Keratinocyte (primary cell): ENCODE measurements at regions not wholly inside any gene's neighbourhood (a gene's known extent, or its start where the extent isn't known, plus 50 kb on each side); places are given as distances from the start of the nearest gene placed in this dataset.

Experiments
- DNase-seq: peaks from one replicate; pipeline ENCODE4 v3.0.0-alpha.2; 2011; ENCODE audit warnings: low read depth, missing footprints, low spot score
- FAIRE-seq: peaks from 2 replicates; lab custom pipeline; 2011; peaks lifted over from hg19 to GRCh38; lab: Jason Lieb, UNC
- H2AFZ ChIP-seq: 2 replicates; pipeline ENCODE4 v1.6.0; 2012; ENCODE audit warnings: low read length, control low read depth, inconsistent platforms; ENCODE audit not compliant: control insufficient read depth
- H3K27ac ChIP-seq: 2 replicates; pipeline ENCODE4 v1.5.1; 2011; ENCODE audit warnings: low read length; ENCODE audit not compliant: control insufficient read depth, insufficient read depth
- H3K27me3 ChIP-seq: 3 replicates; pipeline ENCODE4 v1.6.0; 2011; ENCODE audit warnings: low read length; ENCODE audit not compliant: control insufficient read depth, insufficient read depth; ENCODE audit errors: extremely low read depth
- H3K36me3 ChIP-seq, 2 experiments: 2 replicates in 1 of 2; 3 replicates in 1 of 2; pipeline ENCODE4 v1.5.1; 2011; ENCODE audit warnings: low read length in 2 of 2, mild to moderate bottlenecking in 1 of 2; ENCODE audit not compliant: control insufficient read depth in 2 of 2, insufficient read depth in 2 of 2; ENCODE audit errors: extremely low read depth in 1 of 2
- H3K4me1 ChIP-seq: 3 replicates; pipeline ENCODE4 v1.5.1; 2011; ENCODE audit warnings: low read length; ENCODE audit not compliant: control insufficient read depth, insufficient read depth; ENCODE audit errors: extremely low read depth
- H3K4me2 ChIP-seq: 3 replicates; pipeline ENCODE4 v1.6.0; 2011; ENCODE audit warnings: low read depth, low read length; ENCODE audit not compliant: control insufficient read depth, insufficient read depth; ENCODE audit errors: extremely low read depth
- H3K4me3 ChIP-seq, 3 experiments: fragments of 200-600 bp in 1 of 3; sonication (generic) in 1 of 3; 2 replicates in 2 of 3; 3 replicates in 1 of 3; pipeline ENCODE4 v1.5.1; 2011 to 2016; ENCODE audit warnings: low read length in 3 of 3, mild to moderate bottlenecking in 3 of 3, control low read depth in 2 of 3, inconsistent platforms in 1 of 3, low read depth in 1 of 3, mixed read lengths in 1 of 3, mixed run types in 1 of 3, moderate library complexity in 1 of 3; ENCODE audit not compliant: control insufficient read depth in 2 of 3, insufficient read depth in 2 of 3; ENCODE audit errors: extremely low read depth in 1 of 3
- H3K79me2 ChIP-seq: 2 replicates; pipeline ENCODE4 v1.6.0; 2012; ENCODE audit warnings: low read length; ENCODE audit not compliant: control insufficient read depth, insufficient read depth
- H3K9ac ChIP-seq: 3 replicates; pipeline ENCODE4 v1.6.0; 2011; ENCODE audit warnings: low read length; ENCODE audit not compliant: control insufficient read depth, insufficient read depth; ENCODE audit errors: extremely low read depth
- H3K9me1 ChIP-seq: 3 replicates; pipeline ENCODE4 v1.6.0; 2011; ENCODE audit warnings: low read length; ENCODE audit not compliant: control insufficient read depth, insufficient read depth; ENCODE audit errors: extremely low read depth
- H3K9me3 ChIP-seq: 2 replicates; pipeline ENCODE4 v1.5.1; 2012; ENCODE audit warnings: low read depth, low read length; ENCODE audit not compliant: control insufficient read depth
- H4K20me1 ChIP-seq: 3 replicates; pipeline ENCODE4 v1.6.0; 2011; ENCODE audit warnings: low read length; ENCODE audit not compliant: control insufficient read depth, insufficient read depth; ENCODE audit errors: extremely low read depth
- EZH2 ChIP-seq: IDR thresholded peaks from one replicate; pipeline ENCODE4 v1.6.1; 2012; ENCODE audit warnings: inconsistent platforms, mild to moderate bottlenecking, low read length, moderate library complexity
- dilution Hi-C: fragments of 300-500 bp; cut with MboI; formaldehyde crosslinking; loops from one replicate; pipeline ENCODE4 v1.7.0; 2020; ENCODE audit warnings: low sequenced_read_pairs; ENCODE audit not compliant: extremely low pct_ligation_motif_present
- TF ChIP-seq, protein P1 (sequence below), 3 experiments: IDR thresholded peaks in 1 of 3; conservative IDR thresholded peaks in 1 of 3; optimal IDR thresholded peaks in 1 of 3; 2 replicates in 2 of 3; 3 replicates in 1 of 3; pipeline versions ENCODE3 to v1.5.1; 2011; ENCODE audit warnings: low read length in 3 of 3, mild to moderate bottlenecking in 3 of 3, moderate library complexity in 2 of 3, control low read depth in 1 of 3, inconsistent platforms in 1 of 3; ENCODE audit not compliant: insufficient read depth in 2 of 3; ENCODE audit errors: extremely low read depth in 1 of 3

DNA sequence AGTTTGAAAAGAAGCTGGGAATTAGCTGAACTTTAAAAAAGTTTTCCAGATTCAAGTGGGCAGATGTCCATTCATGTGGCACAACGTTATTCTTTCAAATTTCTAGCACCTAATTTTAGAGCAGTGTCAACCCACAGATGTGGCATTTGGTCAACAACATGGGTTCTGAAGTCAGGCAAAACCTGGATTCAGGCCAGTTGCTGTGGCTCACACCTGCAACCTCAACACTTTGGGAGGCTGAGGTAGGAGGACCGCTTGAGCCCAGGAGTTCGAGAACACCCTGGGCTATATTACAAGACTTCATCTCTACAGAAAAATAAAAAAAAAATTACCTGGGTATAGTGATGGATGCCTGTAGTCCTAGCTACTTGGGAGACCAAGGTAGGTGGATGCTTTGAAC lies 380.2 kb upstream of the SALL1 start:
- H2AFZ ChIP-seq: no peak overlapping the region
- no peaks in the 10 kb centered on the region for H3K9me1 ChIP-seq
- no peaks in the 10 kb centered on the region for H3K4me1 ChIP-seq
- H3K27me3 ChIP-seq: no peaks in the 10 kb centered on the region
- FAIRE-seq (no peak), DNase-seq (no peak)
- H3K9ac ChIP-seq: no peak overlapping the region
- no peak overlapping the region for H3K4me3 ChIP-seq
- H4K20me1 ChIP-seq: no peaks in the 10 kb centered on the region
- H3K79me2 ChIP-seq: no peaks in the 10 kb centered on the region
- no peak for TF ChIP-seq EZH2
- TF ChIP-seq, protein P1, sequence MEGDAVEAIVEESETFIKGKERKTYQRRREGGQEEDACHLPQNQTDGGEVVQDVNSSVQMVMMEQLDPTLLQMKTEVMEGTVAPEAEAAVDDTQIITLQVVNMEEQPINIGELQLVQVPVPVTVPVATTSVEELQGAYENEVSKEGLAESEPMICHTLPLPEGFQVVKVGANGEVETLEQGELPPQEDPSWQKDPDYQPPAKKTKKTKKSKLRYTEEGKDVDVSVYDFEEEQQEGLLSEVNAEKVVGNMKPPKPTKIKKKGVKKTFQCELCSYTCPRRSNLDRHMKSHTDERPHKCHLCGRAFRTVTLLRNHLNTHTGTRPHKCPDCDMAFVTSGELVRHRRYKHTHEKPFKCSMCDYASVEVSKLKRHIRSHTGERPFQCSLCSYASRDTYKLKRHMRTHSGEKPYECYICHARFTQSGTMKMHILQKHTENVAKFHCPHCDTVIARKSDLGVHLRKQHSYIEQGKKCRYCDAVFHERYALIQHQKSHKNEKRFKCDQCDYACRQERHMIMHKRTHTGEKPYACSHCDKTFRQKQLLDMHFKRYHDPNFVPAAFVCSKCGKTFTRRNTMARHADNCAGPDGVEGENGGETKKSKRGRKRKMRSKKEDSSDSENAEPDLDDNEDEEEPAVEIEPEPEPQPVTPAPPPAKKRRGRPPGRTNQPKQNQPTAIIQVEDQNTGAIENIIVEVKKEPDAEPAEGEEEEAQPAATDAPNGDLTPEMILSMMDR (optimal IDR thresholded peaks at IDR 0.05 in 1 of 3, IDR thresholded peaks at IDR 0.05 in 1 of 3, conservative IDR thresholded peaks at IDR 0.05 in 1 of 3; ENCODE audit: extremely low read depth in 1 of 3, insufficient read depth in 2 of 3, low read length in 3 of 3): no peak
- H3K4me2 ChIP-seq: no peak overlapping the region
- dilution Hi-C loops: no loop called here
- no peaks in the 10 kb centered on the region for H3K9me3 ChIP-seq
- no peak overlapping the region for H3K27ac ChIP-seq
- no peaks in the 10 kb centered on the region for H3K36me3 ChIP-seq

DNA sequence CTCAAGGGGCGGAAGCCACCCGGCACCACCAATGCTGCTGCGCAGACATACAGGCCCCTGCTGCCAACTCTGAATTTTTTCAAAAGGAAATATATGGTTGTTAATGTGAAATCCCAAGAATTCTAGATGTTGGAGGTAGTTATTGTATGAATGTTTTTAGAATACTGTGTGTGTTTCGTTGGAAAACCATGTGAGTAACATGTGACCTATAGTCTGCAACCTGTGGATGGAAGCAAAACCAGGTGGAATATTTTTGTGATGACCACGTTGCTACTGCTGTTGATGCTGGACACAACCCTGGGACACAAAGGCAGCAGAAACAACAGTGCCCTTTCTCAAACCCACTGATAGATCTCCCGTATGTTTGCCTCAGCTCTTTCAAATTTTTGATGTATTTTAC lies 376.3 kb upstream of the SALL1 start:
- H3K79me2 ChIP-seq: no peaks in the 10 kb centered on the region
- no peaks in the 10 kb centered on the region for H3K27me3 ChIP-seq
- H3K9ac ChIP-seq: no peak overlapping the region
- no peaks in the 10 kb centered on the region for H3K9me3 ChIP-seq
- H3K27ac ChIP-seq: no peak overlapping the region
- H3K4me2 ChIP-seq: no peak overlapping the region
- no peaks in the 10 kb centered on the region for H4K20me1 ChIP-seq
- no peak for TF ChIP-seq EZH2
- TF ChIP-seq, protein P1 (optimal IDR thresholded peaks at IDR 0.05 in 1 of 3, IDR thresholded peaks at IDR 0.05 in 1 of 3, conservative IDR thresholded peaks at IDR 0.05 in 1 of 3; ENCODE audit: extremely low read depth in 1 of 3, insufficient read depth in 2 of 3, low read length in 3 of 3): no peak
- dilution Hi-C loops: no loop called here
- no peaks in the 10 kb centered on the region for H3K9me1 ChIP-seq
- no peaks in the 10 kb centered on the region for H3K4me1 ChIP-seq
- DNase-seq: no peak
- no peaks in the 10 kb centered on the region for H3K36me3 ChIP-seq
- no peak for FAIRE-seq
- H2AFZ ChIP-seq: no peak overlapping the region
- no peak overlapping the region for H3K4me3 ChIP-seq
